Thoracic aorta (tissue), 2 donors: ENCODE measurements at regions not wholly inside any gene's neighbourhood (a gene's known extent, or its start where the extent isn't known, plus 50 kb on each side); places are given as distances from the start of the nearest gene placed in this dataset.
A peak's percentile ranks its signal among the peaks of the same experiment; 100 is the strongest.

Source experiments
- ATAC-seq: fragments of 150-250 bp; one replicate; pipeline ENCODE4 v1.8.0; 2017; ENCODE audit warnings: low read depth; ENCODE audit not compliant: insufficient number of reproducible peaks, low FRiP score
- DNase-seq: peaks from one replicate; pipeline ENCODE4 v3.0.0-alpha.2; 2020; ENCODE audit warnings: low spot score
- H3K27ac ChIP-seq, 2 donors: fragments of 200-600 bp; sonication (generic); 1 replicate in 1 of 2; 2 replicates in 1 of 2; pipeline ENCODE4 v1.5.1; 2016; ENCODE audit warnings: mild to moderate bottlenecking in 2 of 2, moderate library complexity in 2 of 2
- H3K27me3 ChIP-seq: fragments of 200-600 bp; sonication (generic); replicated peaks from 2 replicates; pipeline ENCODE4 v1.6.0; 2016; ENCODE audit warnings: mild to moderate bottlenecking; ENCODE audit not compliant: insufficient read depth
- H3K36me3 ChIP-seq: fragments of 200-600 bp; sonication (generic); one replicate; pipeline ENCODE4 v1.5.1; 2016
- H3K4me1 ChIP-seq, 2 donors: fragments of 200-600 bp; sonication (generic); 1 replicate in 1 of 2; 2 replicates in 1 of 2; pipeline versions ENCODE4 v1.5.1 to v1.6.0; 2016; ENCODE audit warnings: low read depth in 2 of 2, mild to moderate bottlenecking in 1 of 2; ENCODE audit not compliant: control insufficient read depth in 1 of 2
- H3K4me3 ChIP-seq: fragments of 200-600 bp; sonication (generic); 2 replicates; pipeline ENCODE4 v1.5.1; 2016; ENCODE audit warnings: mild to moderate bottlenecking
- H3K9me3 ChIP-seq: fragments of 200-600 bp; sonication (generic); 2 replicates; pipeline ENCODE4 v1.5.1; 2016
- CTCF ChIP-seq: fragments of 200-600 bp; sonication (generic); IDR thresholded peaks from one replicate; pipeline ENCODE4 v1.5.1; 2019; ENCODE audit warnings: antibody characterized with exemption

DNA sequence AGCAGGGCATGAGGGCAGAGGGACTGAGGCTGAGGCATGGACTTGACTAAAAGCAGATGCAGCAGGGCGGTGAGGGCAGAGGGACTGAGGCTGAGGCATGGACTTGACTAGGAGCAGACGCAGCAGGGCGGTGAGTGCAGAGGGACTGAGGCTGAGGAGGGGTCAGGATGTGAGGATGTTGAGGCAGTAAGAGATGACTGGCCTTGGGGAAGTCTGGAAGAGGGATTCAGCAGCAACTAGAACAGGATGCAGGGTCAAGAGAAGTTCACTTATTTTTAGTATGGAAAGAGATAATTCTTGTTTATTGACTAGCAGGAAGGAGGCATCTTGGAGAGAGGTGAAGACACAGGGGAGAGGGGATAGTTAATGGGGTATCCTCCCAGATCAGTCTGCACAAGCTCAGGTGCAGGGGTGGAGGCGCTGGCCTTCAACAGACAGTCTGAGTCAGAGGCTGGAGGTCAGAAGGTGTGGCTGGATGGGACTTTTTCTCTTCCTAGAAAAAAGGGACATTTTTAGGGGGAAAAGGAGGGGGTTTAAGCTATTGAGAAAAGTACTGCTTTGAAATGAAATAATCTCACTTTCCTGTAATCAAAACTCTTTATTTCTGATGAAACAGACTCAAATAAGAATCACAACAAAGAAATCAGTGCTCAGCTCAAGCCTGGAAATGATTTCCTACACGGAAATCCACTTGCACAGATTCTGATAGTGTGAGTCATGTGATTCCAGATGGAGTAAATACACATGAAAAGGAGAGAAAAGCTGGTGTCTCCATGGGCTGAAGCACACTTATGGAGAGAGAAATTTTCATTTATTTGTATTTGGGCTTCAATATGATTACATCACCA, 130.9 kb downstream of the PALM2AKAP2 start:
- Histone ChIP-seq H3K4me1 (peaks cover 14 to 17% of the 10 kb centered on the region in 2 donors), H3K27ac (peak overlapping the region in 1 of 2 donors; percentile 36), H3K9me3 (no peaks in the 10 kb centered on the region), H3K36me3 (no peaks in the 10 kb centered on the region), H3K27me3 (no peaks in the 10 kb centered on the region), H3K4me3 (no peak overlapping the region)
- ATAC-seq (no peak), DNase-seq (no peak)
- no peak for TF ChIP-seq CTCF

DNA sequence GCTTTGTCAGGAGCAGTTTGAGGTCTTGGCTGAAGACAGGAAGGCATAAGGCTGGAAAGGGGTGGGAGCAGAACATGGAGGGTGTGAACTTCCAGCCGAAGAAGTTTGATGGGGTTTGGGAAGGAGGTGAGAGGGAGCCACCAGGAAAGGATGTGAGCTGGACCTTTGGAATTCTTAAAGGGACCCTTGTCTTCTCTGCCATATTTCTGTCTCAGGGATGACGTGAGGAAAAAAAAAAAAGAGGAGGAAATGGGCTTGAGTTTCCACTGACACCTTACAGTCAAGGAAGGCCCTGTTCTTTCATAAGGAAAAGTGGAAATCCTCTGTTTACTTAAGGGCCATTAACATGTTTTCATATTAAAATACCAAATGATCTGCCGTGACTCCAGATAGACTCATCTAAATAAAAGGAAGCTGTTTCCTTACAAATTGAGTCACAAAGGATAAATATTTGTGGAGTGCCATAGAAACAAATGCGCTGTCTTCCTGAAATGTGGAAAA, 132.1 kb downstream of the PALM2AKAP2 start:
- H3K4me1 ChIP-seq, result peaks cover 14 to 17% of the 10 kb centered on the region in 2 donors
- ATAC-seq, result no peak
- no peaks in the 10 kb centered on the region for H3K9me3 ChIP-seq
- H3K4me3 ChIP-seq, result no peak overlapping the region
- H3K27ac ChIP-seq, result peak overlapping the region in 1 of 2 donors; percentile 36
- no peaks in the 10 kb centered on the region for H3K36me3 ChIP-seq
- H3K27me3 ChIP-seq, result no peaks in the 10 kb centered on the region
- no peak for TF ChIP-seq CTCF
- DNase-seq, result no peak

GRCh38 chr9:109912726-109913460, 132.9 kb downstream of the PALM2AKAP2 start:
- ATAC-seq, result no peak
- H3K27me3 ChIP-seq, result no peaks in the 10 kb centered on the region
- peaks cover 18 to 23% of the 10 kb centered on the region in 2 donors for H3K4me1 ChIP-seq
- peak overlapping the region; percentile 7 to 36 for H3K27ac ChIP-seq
- no peak for DNase-seq
- H3K9me3 ChIP-seq, result no peaks in the 10 kb centered on the region
- H3K36me3 ChIP-seq, result no peaks in the 10 kb centered on the region
- no peak for TF ChIP-seq CTCF
- H3K4me3 ChIP-seq, result no peak overlapping the region

DNA sequence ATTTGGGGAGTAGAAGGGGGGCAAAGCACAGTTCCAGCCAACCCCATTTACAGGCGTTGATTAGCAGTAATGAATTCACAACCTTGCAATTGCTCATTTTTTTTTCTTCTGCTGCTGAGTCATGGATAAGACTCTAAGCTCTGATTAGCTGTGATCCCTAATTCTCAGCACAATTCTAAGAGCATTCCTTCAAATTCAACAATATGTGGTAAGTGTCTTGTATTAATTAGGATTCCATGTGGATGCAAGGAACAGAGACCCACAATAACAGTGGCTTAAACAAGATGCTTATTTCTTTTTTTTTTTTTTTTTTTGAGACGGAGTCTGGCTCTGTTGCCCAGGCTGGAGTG, 133.4 kb downstream of the PALM2AKAP2 start:
- DNase-seq, result no peak
- H3K4me3 ChIP-seq, result no peak overlapping the region
- H3K27ac ChIP-seq, result peak overlapping the region; percentile 7 to 36
- no peak for ATAC-seq
- H3K9me3 ChIP-seq, result no peaks in the 10 kb centered on the region
- H3K4me1 ChIP-seq, result peaks cover 24 to 29% of the 10 kb centered on the region in 2 donors
- no peaks in the 10 kb centered on the region for H3K27me3 ChIP-seq
- no peaks in the 10 kb centered on the region for H3K36me3 ChIP-seq
- TF ChIP-seq CTCF, result no peak
